NCI-H1105 (cell line): ENCODE measurements at regions not wholly inside any gene's neighbourhood (a gene's known extent, or its start where the extent isn't known, plus 50 kb on each side); places are given as distances from the start of the nearest gene placed in this dataset.
"Not testable (repeated sequence)": the region's sequence is repeated elsewhere in the genome, so short reads cannot be mapped to it uniquely, and the experiment has no call there.

Experiments
- DNase-seq: peaks from one replicate; lab custom pipeline; 2025; lab: John Stamatoyannopoulos, UW

DNA sequence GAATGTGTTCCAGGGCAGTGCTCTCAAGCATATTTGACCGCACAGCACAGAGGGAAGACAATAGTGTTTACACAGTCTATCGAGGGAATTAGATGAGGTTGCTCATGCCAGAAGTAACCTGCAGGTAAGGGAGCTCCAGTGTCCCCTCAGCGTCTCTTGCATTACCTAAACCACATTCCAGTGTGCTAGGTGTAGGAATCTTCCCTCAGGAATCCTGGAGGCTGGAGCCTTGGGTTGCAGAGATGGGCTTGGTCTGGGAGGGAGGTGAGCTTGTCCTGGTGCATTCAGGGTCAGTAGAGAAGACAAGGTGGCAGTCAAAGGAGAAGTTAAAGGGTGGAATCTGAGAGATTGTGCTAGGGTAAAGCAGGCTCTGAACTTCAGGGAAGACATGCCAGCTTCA is 56.3 kb downstream of the SOX14 start:
- DNase-seq, result no peak

DNA sequence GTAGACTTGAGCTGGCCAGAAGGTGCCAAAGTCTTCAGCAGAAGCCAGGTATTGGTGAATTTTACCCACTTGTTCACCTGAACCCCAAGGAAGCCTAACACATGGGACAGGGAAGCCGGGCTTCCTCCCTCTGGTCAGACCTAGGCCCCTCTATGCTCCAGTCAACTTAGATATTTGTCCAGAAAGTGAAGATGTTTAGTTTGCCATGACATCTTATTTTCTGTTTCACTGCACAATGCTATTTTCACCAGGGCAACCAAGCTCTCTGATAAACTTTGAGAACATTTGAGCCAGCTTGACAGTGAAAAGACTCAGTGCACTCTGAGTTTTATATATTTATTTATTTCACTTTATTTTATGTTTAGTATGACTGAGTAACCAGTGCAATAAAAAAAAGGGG is 71.0 kb downstream of the SOX14 start:
- no peak for DNase-seq

GRCh38 chr3:137845194-137845593 is 81.1 kb downstream of the SOX14 start:
- no peak for DNase-seq

GRCh38 chr3:137845666-137846065 is 81.6 kb downstream of the SOX14 start:
- no peak for DNase-seq

GRCh38 chr3:137852391-137852830 is 88.3 kb downstream of the SOX14 start:
- DNase-seq, result no peak

- no peak for DNase-seq
Observed at GRCh38 chr3:137854533-137855261, 90.6 kb downstream of the SOX14 start.

GRCh38 chr3:137866001-137866400 is 101.9 kb downstream of the SOX14 start:
- DNase-seq, result no peak

DNA sequence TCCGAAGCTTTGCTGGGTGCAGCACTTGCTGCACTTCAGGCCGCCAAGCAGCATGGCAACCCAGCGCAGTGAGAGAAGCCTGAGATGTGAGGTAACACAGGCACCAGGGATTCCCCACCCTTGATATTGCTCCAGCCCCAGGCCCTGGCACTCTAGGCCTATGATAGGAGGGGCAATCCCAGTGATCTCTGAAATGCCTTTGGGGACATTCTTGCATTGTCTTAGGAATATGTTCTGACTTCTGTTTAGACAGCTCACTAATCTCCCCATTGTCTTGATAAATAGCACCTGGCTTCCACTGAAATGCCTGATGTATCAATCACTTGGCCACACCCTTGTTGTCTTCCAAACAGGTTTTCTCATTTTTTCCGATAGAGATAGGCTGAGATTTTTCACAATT is 102.8 kb downstream of the SOX14 start:
- no peak for DNase-seq

GRCh38 chr3:137867611-137868010 is 103.5 kb downstream of the SOX14 start:
- no peak for DNase-seq

DNA sequence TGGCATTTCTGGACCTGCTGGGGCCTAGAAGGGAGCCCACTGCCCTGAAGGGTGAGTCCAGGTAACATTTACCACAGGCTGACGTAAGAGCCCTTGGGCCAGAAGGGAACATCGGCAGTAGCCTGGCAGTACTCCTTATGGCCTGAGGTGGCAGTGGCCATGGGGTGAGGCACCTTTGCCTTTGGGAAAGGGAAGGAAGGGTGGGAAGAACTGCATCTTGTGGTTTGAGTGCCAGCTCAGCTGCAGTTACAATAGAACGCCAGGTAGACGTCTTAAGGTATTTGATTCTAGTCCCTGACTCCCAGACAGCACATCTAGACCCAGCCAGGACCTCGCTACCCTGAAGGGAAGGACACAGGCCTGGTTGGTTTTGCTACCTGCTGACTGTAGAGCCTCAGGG is 104.9 kb downstream of the SOX14 start:
- no peak for DNase-seq

DNA sequence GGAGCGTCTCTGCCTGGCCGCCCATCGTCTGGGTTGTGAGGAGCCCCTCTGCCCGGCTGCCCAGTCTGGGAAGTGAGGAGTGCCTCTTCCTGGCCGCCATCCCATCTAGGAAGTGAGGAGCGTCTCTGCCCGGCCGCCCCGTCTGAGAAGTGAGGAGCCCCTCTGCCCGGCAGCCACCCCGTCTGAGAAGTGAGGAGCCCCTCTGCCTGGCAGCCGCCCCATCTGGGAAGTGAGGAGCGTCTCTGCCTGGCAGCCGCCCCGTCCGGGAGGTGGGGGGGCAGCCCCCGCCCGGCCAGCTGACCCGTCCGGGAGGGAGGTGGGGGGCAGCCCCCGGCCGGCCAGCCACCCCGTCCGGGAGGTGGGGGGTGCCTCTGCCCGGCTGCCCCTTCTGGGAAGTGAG is 108.5 kb downstream of the SOX14 start:
- not testable (repeated sequence) for DNase-seq

GRCh38 chr3:137896842-137897241 is 113.1 kb upstream of the CLDN18 start:
- DNase-seq, result not testable (repeated sequence)

DNA sequence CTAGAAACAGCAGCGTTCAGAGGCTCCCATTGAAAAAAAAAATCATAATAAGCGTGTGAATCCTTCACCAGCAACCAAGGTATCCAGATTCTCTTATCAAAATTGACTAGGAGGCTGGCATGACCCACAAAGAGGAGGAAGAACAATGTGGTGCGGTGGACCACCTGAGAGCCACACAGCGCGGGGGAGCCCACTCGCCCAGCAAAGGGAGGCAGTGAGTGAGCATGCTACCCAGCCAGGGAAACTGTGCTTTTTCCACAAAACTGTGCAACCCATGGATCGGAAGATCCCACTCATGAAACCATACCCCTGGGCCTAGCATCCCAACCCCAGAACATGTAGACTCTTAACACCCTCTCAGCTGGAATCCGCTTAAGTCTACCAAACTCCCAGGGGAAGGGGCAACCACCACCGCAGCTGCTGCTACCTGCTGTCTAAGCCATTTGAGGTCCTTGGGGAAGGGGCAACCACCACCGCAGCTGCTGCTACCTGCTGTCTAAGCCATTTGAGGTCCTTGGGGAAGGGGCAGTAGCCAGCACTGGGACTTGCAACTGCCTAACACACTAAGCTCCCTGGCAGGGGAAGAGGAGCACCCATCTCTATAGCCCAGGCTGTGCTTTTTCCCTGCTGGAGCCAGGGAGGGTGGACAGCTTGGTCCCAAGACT is 102.8 kb upstream of the CLDN18 start:
- DNase-seq, result no peak

DNA sequence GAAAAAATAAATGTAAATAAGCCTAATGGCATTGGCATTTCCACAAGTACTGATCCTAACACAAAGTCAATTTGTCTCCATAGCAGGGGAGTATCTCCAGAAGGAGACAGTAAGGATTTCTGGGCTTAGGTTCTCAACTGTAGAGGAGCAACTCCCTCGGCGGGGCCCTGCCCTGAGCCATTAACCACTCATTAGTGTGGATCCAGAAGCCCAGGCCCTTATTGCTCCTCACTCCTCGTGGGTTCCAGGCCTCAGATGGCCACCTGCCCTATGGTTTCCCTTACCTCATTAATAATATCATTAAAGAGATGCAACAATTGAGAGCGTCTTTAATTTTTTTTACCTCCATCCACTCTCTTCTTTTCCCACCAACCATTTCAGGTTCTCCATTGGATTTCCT is 85.3 kb upstream of the CLDN18 start:
- DNase-seq, result no peak

DNA sequence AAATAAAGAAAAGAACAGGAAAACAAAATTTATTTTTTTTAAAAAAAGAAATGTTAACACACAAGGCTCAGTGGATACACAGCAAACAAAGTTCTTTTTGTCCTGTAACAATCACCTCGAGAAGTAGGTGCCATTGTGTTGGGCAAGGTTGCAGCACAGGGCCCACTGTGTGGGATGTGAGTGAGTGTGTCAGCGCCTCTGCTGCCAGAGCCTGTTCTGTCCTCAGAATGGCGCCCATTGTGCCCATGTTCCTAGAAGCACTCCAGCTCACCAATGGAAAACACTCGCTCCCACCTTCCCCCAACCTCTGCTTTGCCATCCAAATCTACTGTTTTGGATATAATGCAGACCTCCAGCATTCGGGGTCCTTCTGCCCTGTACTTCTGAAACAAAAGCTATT is 84.9 kb upstream of the CLDN18 start:
- DNase-seq, result no peak

DNA sequence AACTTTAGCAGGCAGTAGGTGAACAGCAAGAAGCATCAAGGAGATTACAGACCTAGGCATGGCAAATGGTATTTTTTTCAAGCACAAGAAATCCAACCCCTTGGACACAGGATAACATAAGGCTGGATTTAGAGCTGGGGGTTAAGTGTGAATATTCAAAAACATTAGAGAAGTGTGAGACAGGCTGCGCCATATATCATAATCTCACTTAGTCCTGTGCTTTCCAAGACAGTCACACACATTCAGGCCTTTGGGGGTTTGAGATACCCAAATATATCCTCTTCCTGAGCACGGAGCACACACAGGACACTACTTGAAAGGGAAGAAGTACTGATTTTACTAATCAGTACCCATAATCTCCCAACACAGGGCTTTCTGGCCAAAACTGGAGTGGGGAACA is 83.0 kb upstream of the CLDN18 start:
- no peak for DNase-seq

- no peak for DNase-seq
Observed at GRCh38 chr3:137930976-137931375, 79.0 kb upstream of the CLDN18 start.

DNA sequence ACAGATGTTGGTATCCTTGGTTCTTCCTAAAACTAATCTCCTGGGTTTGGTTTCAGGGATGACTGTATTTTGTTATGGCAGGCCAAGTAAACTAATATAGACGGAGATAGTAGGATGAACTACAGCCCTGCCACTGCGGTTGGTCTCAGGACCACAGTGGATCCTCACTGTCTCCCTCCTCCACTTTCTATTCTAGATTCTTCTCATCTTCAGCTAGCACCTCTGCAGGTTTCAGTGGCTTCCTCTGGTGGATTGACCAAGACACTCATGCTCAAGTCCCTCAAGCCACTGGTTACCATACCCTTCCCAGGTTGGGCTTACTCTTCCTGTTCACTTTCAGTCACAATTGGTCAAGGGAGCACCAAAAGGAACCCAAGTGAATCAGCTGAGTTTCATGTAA is 71.1 kb upstream of the CLDN18 start:
- DNase-seq, result no peak

DNA sequence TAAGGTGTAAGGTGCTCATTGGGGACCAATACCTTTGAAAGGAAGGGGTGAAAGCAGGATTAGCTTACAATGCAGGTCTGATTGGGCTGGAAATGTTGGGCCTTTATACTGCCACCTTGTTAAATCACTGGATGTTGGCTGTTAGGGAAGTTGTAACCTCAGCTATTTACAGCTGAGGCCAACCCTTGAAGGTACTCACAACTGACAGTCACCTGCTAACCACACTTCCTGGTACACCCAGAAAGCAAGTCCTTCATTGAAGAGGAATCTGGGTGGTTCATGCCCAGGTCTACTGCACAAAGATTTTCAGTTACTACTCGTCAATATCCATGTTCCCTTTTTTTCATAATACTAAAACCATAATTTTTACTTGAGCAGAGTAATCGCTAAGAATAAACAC is 65.4 kb upstream of the CLDN18 start:
- no peak for DNase-seq

DNA sequence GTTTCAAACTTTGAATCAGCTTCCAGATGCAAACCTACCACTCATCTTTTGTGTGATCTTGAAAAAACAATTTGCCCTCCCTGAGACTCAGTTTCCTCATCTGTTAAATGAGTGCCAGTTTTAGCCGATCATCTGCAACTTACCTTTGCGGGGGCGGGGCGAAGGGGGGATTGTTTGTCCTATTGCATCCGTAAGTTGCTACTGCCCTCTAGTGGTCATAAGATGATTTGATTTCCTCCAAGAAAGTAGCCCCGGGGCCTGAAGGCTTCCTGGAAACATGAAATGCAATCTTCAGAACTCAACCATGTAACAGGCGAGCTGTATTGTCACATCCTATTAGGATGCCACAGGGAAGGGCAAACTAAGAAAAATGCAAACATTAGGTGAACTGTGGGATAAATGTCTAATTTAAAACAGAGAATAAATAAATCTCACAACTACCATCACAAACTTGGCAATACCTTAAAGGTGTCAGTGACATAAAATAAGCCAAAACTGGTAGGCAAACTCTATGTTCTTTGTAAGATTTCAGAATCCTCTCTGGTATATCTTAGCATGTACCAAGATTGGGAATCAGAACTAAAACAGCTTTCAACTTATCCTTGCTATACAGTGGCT is 63.5 kb upstream of the CLDN18 start:
- peak; percentile 92 for DNase-seq

GRCh38 chr3:137947117-137947516 is 62.8 kb upstream of the CLDN18 start:
- no peak for DNase-seq

- DNase-seq, result no peak
Observed at GRCh38 chr3:137948400-137949072, 61.4 kb upstream of the CLDN18 start.

DNA sequence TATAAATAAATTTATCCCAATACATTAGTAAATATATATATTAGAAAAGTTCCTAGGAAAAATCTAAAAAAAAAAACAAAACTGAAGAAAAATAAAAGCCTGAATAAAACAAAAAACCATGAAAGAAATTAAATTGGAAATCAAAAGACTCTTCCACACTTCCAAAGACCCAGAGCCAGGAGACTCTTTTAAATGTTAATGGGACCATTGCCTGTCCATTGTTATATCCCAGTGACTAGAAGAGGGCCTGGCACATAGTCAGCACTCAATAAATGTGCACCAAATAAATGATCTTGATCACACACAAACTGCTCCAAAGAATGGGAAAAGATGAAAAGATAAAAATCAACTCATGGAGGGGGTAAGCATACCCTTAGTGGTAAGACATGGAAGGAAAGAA is 51.3 kb upstream of the CLDN18 start:
- no peak for DNase-seq
